HepG2 (cell line): ENCODE measurements at regions not wholly inside any gene's neighbourhood (a gene's known extent, or its start where the extent isn't known, plus 50 kb on each side); places are given as distances from the start of the nearest gene placed in this dataset.

Experiments used
- AGO2 ChIP-seq: fragments of 200-400 bp; formaldehyde crosslinking; optimal IDR thresholded peaks from 2 replicates; pipeline ENCODE3; 2017; ENCODE audit warnings: mild to moderate bottlenecking, low read depth, low read length, moderate library complexity
- CC2D1A ChIP-seq: sonication (generic); formaldehyde crosslinking; IDR thresholded peaks from 2 replicates; pipeline ENCODE4 v1.8.1; 2023; ENCODE audit warnings: mild to moderate bottlenecking, missing genetic modification reagents
- HOXA9 ChIP-seq: sonication (generic); formaldehyde crosslinking; IDR thresholded peaks from 2 replicates; pipeline ENCODE4 v1.8.1; 2022; ENCODE audit warnings: missing genetic modification reagents, mild to moderate bottlenecking, moderate library complexity, borderline replicate concordance
- ISL2 ChIP-seq: sonication (generic); formaldehyde crosslinking; IDR thresholded peaks from 2 replicates; pipeline ENCODE4 v1.5.0; 2020; ENCODE audit warnings: missing genetic modification reagents
- LCORL ChIP-seq, 2 experiments: fragments of 450-650 bp in 1 of 2; sonication (generic) in 1 of 2; formaldehyde crosslinking in 1 of 2; IDR thresholded peaks; 2 replicates each; pipeline versions ENCODE4 v1.5.0 to v1.6.1; 2017 to 2020; ENCODE audit warnings: antibody characterized with exemption in 1 of 2, missing genetic modification reagents in 1 of 2
- PHF20 ChIP-seq: sonication (generic); formaldehyde crosslinking; IDR thresholded peaks from 2 replicates; pipeline ENCODE4 v1.5.0; 2020; ENCODE audit warnings: mild to moderate bottlenecking, missing genetic modification reagents
- POLR2AphosphoS2 ChIP-seq: IDR thresholded peaks from 2 replicates; pipeline ENCODE4 v1.6.1; 2011; ENCODE audit warnings: low read depth, low read length, improper control_type of control experiment
- PRPF4 ChIP-seq: fragments of 200-400 bp; formaldehyde crosslinking; IDR thresholded peaks from 2 replicates; pipeline ENCODE4 v1.6.1; 2016; ENCODE audit warnings: low read length, low read depth; ENCODE audit not compliant: poor library complexity, severe bottlenecking
- ZFP37 ChIP-seq: sonication (generic); formaldehyde crosslinking; IDR thresholded peaks from 2 replicates; pipeline ENCODE4 v1.4.0; 2020; ENCODE audit warnings: missing genetic modification reagents, borderline replicate concordance
- ZNF17 ChIP-seq: sonication (generic); formaldehyde crosslinking; IDR thresholded peaks from 2 replicates; pipeline ENCODE4 v1.5.0; 2020; ENCODE audit warnings: mild to moderate bottlenecking, missing genetic modification reagents
- ZNF225 ChIP-seq: sonication (generic); formaldehyde crosslinking; IDR thresholded peaks from 2 replicates; pipeline ENCODE4 v1.4.0; 2020; ENCODE audit warnings: mild to moderate bottlenecking, missing genetic modification reagents
- ZNF251 ChIP-seq: sonication (generic); formaldehyde crosslinking; IDR thresholded peaks from 2 replicates; pipeline ENCODE4 v1.9.0; 2021; ENCODE audit warnings: mild to moderate bottlenecking, missing genetic modification reagents
- ZNF263 ChIP-seq: sonication (generic); formaldehyde crosslinking; IDR thresholded peaks from 2 replicates; pipeline ENCODE4 v1.4.0; 2020; ENCODE audit warnings: missing genetic modification reagents
- ZNF33B ChIP-seq: sonication (generic); formaldehyde crosslinking; IDR thresholded peaks from 2 replicates; pipeline ENCODE4 v1.5.1; 2020; ENCODE audit warnings: mild to moderate bottlenecking, missing genetic modification reagents
- ZNF557 ChIP-seq: sonication (generic); formaldehyde crosslinking; IDR thresholded peaks from 2 replicates; pipeline ENCODE4 v1.4.0; 2020; ENCODE audit warnings: missing genetic modification reagents
- ZNF577 ChIP-seq: sonication (generic); formaldehyde crosslinking; IDR thresholded peaks from 2 replicates; pipeline ENCODE4 v1.4.0; 2020; ENCODE audit warnings: mild to moderate bottlenecking, low read depth, missing genetic modification reagents, borderline replicate concordance
- ZNF772 ChIP-seq: sonication (generic); formaldehyde crosslinking; IDR thresholded peaks from 2 replicates; pipeline ENCODE4 v1.5.0; 2020; ENCODE audit warnings: mild to moderate bottlenecking, missing genetic modification reagents
- ZZZ3 ChIP-seq: sonication (generic); formaldehyde crosslinking; IDR thresholded peaks from 2 replicates; pipeline ENCODE4 v1.4.0; 2020; ENCODE audit warnings: missing genetic modification reagents, mild to moderate bottlenecking, borderline replicate concordance
- TF ChIP-seq, protein P1 (sequence below): sonication (generic); formaldehyde crosslinking; IDR thresholded peaks from 2 replicates; pipeline ENCODE4 v1.5.0; 2020; ENCODE audit warnings: mild to moderate bottlenecking, missing genetic modification reagents
- TF ChIP-seq, protein P2 (sequence below): sonication (generic); formaldehyde crosslinking; IDR thresholded peaks from 2 replicates; pipeline ENCODE4 v1.4.0; 2020; ENCODE audit warnings: missing genetic modification reagents, borderline replicate concordance
- TF ChIP-seq, protein P3 (sequence below): sonication (generic); formaldehyde crosslinking; IDR thresholded peaks from 2 replicates; pipeline ENCODE4 v1.8.0; 2022; ENCODE audit warnings: missing genetic modification reagents, mild to moderate bottlenecking, moderate library complexity, borderline replicate concordance

DNA sequence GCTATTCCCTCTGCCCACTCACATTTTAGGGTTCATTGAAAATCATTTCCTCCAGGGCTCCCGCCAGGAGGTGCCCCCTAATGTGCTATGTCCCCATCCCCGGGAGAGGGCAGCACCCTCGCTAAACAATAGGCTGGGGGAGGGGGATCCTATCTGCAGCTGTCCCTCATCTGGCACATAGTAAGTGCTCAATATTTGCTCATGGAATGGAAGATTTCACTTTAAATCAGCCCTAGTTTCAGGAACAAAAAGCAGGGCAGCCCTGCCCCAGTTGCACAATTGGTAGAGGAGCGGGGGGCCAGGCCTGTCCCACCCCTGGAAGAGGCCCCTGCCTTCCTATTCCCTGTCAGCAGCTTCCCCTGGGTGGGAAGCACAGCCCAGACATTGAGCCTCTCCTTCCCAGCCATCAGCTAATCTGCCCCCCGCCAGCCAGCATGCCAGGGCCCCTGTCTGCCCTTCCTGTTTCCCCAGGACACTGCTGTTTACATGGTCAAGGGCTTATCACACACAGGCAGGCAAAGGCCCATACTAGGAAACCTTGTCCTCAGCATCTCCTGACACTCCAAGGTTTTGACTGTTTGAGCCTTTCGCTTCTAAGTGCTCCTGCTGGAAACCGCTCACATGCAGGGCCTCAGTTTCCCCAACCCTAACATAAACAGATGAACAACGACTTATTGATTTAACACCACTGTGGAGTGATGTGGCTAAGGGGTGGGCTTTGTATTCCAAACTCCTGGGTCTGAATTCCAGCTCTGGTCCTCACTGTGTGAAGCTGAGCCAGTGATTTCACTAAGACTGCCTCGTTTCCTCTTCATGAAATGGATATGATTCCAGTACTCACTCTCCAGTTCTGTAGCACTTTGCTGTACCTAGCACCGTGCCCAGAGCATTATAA, 130.7 kb upstream of the ZMIZ1 start (continued):
- TF ChIP-seq, protein P1, sequence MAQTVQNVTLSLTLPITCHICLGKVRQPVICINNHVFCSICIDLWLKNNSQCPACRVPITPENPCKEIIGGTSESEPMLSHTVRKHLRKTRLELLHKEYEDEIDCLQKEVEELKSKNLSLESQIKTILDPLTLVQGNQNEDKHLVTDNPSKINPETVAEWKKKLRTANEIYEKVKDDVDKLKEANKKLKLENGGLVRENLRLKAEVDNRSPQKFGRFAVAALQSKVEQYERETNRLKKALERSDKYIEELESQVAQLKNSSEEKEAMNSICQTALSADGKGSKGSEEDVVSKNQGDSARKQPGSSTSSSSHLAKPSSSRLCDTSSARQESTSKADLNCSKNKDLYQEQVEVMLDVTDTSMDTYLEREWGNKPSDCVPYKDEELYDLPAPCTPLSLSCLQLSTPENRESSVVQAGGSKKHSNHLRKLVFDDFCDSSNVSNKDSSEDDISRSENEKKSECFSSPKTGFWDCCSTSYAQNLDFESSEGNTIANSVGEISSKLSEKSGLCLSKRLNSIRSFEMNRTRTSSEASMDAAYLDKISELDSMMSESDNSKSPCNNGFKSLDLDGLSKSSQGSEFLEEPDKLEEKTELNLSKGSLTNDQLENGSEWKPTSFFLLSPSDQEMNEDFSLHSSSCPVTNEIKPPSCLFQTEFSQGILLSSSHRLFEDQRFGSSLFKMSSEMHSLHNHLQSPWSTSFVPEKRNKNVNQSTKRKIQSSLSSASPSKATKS (CRISPR knock-in tag), result no peak
- TF ChIP-seq PHF20 (CRISPR knock-in tag), result no peak
- no peak for TF ChIP-seq CC2D1A (CRISPR knock-in tag)
- TF ChIP-seq ZNF251 (CRISPR knock-in tag), result no peak
- TF ChIP-seq ISL2 (CRISPR knock-in tag), result no peak
- no peak for TF ChIP-seq HOXA9 (CRISPR knock-in tag)
- TF ChIP-seq, protein P2, sequence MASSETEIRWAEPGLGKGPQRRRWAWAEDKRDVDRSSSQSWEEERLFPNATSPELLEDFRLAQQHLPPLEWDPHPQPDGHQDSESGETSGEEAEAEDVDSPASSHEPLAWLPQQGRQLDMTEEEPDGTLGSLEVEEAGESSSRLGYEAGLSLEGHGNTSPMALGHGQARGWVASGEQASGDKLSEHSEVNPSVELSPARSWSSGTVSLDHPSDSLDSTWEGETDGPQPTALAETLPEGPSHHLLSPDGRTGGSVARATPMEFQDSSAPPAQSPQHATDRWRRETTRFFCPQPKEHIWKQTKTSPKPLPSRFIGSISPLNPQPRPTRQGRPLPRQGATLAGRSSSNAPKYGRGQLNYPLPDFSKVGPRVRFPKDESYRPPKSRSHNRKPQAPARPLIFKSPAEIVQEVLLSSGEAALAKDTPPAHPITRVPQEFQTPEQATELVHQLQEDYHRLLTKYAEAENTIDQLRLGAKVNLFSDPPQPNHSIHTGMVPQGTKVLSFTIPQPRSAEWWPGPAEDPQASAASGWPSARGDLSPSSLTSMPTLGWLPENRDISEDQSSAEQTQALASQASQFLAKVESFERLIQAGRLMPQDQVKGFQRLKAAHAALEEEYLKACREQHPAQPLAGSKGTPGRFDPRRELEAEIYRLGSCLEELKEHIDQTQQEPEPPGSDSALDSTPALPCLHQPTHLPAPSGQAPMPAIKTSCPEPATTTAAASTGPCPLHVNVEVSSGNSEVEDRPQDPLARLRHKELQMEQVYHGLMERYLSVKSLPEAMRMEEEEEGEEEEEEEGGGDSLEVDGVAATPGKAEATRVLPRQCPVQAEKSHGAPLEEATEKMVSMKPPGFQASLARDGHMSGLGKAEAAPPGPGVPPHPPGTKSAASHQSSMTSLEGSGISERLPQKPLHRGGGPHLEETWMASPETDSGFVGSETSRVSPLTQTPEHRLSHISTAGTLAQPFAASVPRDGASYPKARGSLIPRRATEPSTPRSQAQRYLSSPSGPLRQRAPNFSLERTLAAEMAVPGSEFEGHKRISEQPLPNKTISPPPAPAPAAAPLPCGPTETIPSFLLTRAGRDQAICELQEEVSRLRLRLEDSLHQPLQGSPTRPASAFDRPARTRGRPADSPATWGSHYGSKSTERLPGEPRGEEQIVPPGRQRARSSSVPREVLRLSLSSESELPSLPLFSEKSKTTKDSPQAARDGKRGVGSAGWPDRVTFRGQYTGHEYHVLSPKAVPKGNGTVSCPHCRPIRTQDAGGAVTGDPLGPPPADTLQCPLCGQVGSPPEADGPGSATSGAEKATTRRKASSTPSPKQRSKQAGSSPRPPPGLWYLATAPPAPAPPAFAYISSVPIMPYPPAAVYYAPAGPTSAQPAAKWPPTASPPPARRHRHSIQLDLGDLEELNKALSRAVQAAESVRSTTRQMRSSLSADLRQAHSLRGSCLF (CRISPR knock-in tag), result no peak
- no peak for TF ChIP-seq ZFP37 (CRISPR knock-in tag)
- TF ChIP-seq ZNF577 (CRISPR knock-in tag), result no peak
- TF ChIP-seq ZNF263 (CRISPR knock-in tag), result no peak
- TF ChIP-seq ZNF17 (CRISPR knock-in tag), result no peak
- TF ChIP-seq PRPF4, result no peak
- no peak for TF ChIP-seq ZZZ3 (CRISPR knock-in tag)
- TF ChIP-seq LCORL (IDR thresholded peaks at IDR 0.05), result no peak
- peak; percentile 54; the same call in 1 of the 2 replicates for TF ChIP-seq LCORL (CRISPR knock-in tag; IDR thresholded peaks at IDR 0.05)
- no peak for TF ChIP-seq ZNF772 (CRISPR knock-in tag)
- TF ChIP-seq ZNF33B, result no peak
- TF ChIP-seq, protein P3, sequence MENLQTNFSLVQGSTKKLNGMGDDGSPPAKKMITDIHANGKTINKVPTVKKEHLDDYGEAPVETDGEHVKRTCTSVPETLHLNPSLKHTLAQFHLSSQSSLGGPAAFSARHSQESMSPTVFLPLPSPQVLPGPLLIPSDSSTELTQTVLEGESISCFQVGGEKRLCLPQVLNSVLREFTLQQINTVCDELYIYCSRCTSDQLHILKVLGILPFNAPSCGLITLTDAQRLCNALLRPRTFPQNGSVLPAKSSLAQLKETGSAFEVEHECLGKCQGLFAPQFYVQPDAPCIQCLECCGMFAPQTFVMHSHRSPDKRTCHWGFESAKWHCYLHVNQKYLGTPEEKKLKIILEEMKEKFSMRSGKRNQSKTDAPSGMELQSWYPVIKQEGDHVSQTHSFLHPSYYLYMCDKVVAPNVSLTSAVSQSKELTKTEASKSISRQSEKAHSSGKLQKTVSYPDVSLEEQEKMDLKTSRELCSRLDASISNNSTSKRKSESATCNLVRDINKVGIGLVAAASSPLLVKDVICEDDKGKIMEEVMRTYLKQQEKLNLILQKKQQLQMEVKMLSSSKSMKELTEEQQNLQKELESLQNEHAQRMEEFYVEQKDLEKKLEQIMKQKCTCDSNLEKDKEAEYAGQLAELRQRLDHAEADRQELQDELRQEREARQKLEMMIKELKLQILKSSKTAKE (CRISPR knock-in tag), result peak; percentile 92
- TF ChIP-seq ZNF225 (CRISPR knock-in tag), result no peak
- TF ChIP-seq AGO2, result no peak
- TF ChIP-seq POLR2AphosphoS2, result no peak
- no peak for TF ChIP-seq ZNF557 (CRISPR knock-in tag)
